ENCODE measurements at regions not wholly inside any gene's neighbourhood (a gene's known extent, or its start where the extent isn't known, plus 50 kb on each side); places are given as distances from the start of the nearest gene placed in this dataset.
A peak's percentile ranks its signal among the peaks of the same experiment; 100 is the strongest.

DNA sequence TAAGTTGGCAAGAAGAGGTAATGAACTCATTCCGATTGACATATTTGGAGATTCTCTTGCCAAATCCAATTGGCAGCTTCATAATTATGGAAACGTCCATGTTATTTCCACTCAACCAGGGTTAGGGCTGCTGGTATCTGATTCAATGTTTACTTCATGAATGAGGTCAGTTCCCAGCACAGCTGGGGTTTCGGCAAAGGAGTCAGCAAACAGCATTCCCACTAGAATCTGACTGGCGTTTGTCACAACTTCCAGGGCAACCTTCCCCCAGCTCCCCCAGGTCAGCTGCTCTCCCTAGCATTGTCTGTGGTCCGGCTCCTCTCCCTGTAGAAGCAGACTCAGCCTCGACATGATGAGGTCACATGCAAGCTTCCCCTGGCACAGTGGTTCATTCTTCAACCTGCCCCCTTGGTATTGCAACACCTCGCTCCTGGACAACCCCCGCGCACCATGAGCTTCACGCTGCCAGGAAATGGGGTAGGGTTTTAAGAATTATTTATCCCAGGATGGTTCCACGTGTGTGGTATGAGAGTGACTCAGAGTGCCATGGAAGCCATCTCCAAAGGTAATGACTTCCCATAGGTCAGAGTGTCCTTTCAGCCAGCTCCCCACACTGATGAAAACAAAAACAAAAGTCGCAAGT is 100.7 kb upstream of the SLC25A33 start (continued):
- TF ChIP-seq SP2 (CRISPR knock-in tag; IDR thresholded peaks at IDR 0.05) (peak; percentile 37; the same call in 1 of the 2 replicates), ZNF547 (CRISPR knock-in tag; IDR thresholded peaks at IDR 0.05) (0 out of 2 replicates have a peak, but pooled peaks have one; percentile 13), ZNF672 (CRISPR knock-in tag; IDR thresholded peaks at IDR 0.05) (no peak), ZNF430 (CRISPR knock-in tag; IDR thresholded peaks at IDR 0.05) (0 out of 2 replicates have a peak, but pooled peaks have one; percentile 53), NFE2L1 (CRISPR knock-in tag; IDR thresholded peaks at IDR 0.05; ENCODE audit: borderline replicate concordance) (no peak)
- TF ChIP-seq, protein P1, sequence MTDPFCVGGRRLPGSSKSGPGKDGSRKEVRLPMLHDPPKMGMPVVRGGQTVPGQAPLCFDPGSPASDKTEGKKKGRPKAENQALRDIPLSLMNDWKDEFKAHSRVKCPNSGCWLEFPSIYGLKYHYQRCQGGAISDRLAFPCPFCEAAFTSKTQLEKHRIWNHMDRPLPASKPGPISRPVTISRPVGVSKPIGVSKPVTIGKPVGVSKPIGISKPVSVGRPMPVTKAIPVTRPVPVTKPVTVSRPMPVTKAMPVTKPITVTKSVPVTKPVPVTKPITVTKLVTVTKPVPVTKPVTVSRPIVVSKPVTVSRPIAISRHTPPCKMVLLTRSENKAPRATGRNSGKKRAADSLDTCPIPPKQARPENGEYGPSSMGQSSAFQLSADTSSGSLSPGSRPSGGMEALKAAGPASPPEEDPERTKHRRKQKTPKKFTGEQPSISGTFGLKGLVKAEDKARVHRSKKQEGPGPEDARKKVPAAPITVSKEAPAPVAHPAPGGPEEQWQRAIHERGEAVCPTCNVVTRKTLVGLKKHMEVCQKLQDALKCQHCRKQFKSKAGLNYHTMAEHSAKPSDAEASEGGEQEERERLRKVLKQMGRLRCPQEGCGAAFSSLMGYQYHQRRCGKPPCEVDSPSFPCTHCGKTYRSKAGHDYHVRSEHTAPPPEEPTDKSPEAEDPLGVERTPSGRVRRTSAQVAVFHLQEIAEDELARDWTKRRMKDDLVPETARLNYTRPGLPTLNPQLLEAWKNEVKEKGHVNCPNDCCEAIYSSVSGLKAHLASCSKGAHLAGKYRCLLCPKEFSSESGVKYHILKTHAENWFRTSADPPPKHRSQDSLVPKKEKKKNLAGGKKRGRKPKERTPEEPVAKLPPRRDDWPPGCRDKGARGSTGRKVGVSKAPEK (CRISPR knock-in tag; IDR thresholded peaks at IDR 0.05; ENCODE audit: borderline replicate concordance), result no peak
- TF ChIP-seq, protein P2, sequence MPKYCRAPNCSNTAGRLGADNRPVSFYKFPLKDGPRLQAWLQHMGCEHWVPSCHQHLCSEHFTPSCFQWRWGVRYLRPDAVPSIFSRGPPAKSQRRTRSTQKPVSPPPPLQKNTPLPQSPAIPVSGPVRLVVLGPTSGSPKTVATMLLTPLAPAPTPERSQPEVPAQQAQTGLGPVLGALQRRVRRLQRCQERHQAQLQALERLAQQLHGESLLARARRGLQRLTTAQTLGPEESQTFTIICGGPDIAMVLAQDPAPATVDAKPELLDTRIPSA (CRISPR knock-in tag; IDR thresholded peaks at IDR 0.05; ENCODE audit: borderline replicate concordance), result no peak
- TF ChIP-seq, protein P3, sequence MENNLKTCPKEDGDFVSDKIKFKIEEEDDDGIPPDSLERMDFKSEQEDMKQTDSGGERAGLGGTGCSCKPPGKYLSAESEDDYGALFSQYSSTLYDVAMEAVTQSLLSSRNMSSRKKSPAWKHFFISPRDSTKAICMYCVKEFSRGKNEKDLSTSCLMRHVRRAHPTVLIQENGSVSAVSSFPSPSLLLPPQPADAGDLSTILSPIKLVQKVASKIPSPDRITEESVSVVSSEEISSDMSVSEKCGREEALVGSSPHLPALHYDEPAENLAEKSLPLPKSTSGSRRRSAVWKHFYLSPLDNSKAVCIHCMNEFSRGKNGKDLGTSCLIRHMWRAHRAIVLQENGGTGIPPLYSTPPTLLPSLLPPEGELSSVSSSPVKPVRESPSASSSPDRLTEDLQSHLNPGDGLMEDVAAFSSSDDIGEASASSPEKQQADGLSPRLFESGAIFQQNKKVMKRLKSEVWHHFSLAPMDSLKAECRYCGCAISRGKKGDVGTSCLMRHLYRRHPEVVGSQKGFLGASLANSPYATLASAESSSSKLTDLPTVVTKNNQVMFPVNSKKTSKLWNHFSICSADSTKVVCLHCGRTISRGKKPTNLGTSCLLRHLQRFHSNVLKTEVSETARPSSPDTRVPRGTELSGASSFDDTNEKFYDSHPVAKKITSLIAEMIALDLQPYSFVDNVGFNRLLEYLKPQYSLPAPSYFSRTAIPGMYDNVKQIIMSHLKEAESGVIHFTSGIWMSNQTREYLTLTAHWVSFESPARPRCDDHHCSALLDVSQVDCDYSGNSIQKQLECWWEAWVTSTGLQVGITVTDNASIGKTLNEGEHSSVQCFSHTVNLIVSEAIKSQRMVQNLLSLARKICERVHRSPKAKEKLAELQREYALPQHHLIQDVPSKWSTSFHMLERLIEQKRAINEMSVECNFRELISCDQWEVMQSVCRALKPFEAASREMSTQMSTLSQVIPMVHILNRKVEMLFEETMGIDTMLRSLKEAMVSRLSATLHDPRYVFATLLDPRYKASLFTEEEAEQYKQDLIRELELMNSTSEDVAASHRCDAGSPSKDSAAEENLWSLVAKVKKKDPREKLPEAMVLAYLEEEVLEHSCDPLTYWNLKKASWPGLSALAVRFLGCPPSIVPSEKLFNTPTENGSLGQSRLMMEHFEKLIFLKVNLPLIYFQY (CRISPR knock-in tag; IDR thresholded peaks at IDR 0.05; ENCODE audit: borderline replicate concordance), result no peak
- TF ChIP-seq, protein P4, sequence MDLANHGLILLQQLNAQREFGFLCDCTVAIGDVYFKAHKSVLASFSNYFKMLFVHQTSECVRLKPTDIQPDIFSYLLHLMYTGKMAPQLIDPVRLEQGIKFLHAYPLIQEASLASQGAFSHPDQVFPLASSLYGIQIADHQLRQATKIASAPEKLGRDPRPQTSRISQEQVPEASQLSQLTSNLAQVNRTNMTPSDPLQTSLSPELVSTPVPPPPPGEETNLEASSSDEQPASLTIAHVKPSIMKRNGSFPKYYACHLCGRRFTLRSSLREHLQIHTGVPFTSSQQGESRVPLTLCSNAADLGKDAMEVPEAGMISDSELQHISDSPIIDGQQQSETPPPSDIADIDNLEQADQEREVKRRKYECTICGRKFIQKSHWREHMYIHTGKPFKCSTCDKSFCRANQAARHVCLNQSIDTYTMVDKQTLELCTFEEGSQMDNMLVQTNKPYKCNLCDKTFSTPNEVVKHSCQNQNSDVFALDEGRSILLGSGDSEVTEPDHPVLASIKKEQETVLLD (CRISPR knock-in tag; IDR thresholded peaks at IDR 0.05; ENCODE audit: low read depth), result no peak
